HepG2 (cell line): ENCODE measurements at regions not wholly inside any gene's neighbourhood (a gene's known extent, or its start where the extent isn't known, plus 50 kb on each side); places are given as distances from the start of the nearest gene placed in this dataset.

Experiments used
- ARID4A ChIP-seq: sonication (generic); formaldehyde crosslinking; IDR thresholded peaks from 2 replicates; pipeline ENCODE4 v1.5.0; 2020; ENCODE audit warnings: mild to moderate bottlenecking, missing genetic modification reagents, borderline replicate concordance
- CBX5 ChIP-seq: sonication (generic); formaldehyde crosslinking; IDR thresholded peaks from 2 replicates; pipeline ENCODE4 v1.4.0; 2020; ENCODE audit warnings: missing genetic modification reagents, borderline replicate concordance
- CREB1 ChIP-seq, 2 experiments: fragments of 450-650 bp in 1 of 2; IDR thresholded peaks; 2 replicates each; pipeline ENCODE4 v1.6.1; 2016 to 2017; ENCODE audit warnings: control low read depth in 1 of 2, mild to moderate bottlenecking in 1 of 2, missing compliant biosample characterization in 1 of 2, missing genetic modification characterization in 1 of 2
- ETV6 ChIP-seq: sonication (generic); formaldehyde crosslinking; conservative IDR thresholded peaks from 2 replicates; pipeline ENCODE4 v1.4.0; 2020; ENCODE audit warnings: missing genetic modification reagents
- FLYWCH1 ChIP-seq: sonication (generic); formaldehyde crosslinking; IDR thresholded peaks from 2 replicates; pipeline ENCODE4 v1.8.1; 2023; ENCODE audit warnings: mild to moderate bottlenecking, missing genetic modification reagents
- FOXK2 ChIP-seq: fragments of 450-650 bp; IDR thresholded peaks from 2 replicates; pipeline ENCODE4 v1.6.1; 2016
- HMG20B ChIP-seq: conservative IDR thresholded peaks from 2 replicates; pipeline ENCODE4 v1.6.1; 2016; ENCODE audit warnings: missing genetic modification reagents, missing compliant biosample characterization
- HOXA9 ChIP-seq: sonication (generic); formaldehyde crosslinking; IDR thresholded peaks from 2 replicates; pipeline ENCODE4 v1.8.1; 2022; ENCODE audit warnings: missing genetic modification reagents, mild to moderate bottlenecking, moderate library complexity, borderline replicate concordance
- MIXL1 ChIP-seq: IDR thresholded peaks from 2 replicates; pipeline ENCODE4 v1.6.1; 2016
- RBFOX2 ChIP-seq: fragments of 200-400 bp; formaldehyde crosslinking; IDR thresholded peaks from 2 replicates; pipeline ENCODE4 v1.6.1; 2017; ENCODE audit warnings: low read depth, mild to moderate bottlenecking, low read length
- SAP130 ChIP-seq: IDR thresholded peaks from 2 replicates; pipeline ENCODE4 v1.6.1; 2016; ENCODE audit warnings: low read depth
- TEAD2 ChIP-seq: sonication (generic); formaldehyde crosslinking; IDR thresholded peaks from 2 replicates; pipeline ENCODE4 v1.9.0; 2021; ENCODE audit warnings: missing genetic modification reagents
- ZBTB7B ChIP-seq: sonication (generic); formaldehyde crosslinking; IDR thresholded peaks from 2 replicates; pipeline ENCODE4 v1.4.0; 2020; ENCODE audit warnings: missing genetic modification reagents
- ZHX1 ChIP-seq: sonication (generic); formaldehyde crosslinking; IDR thresholded peaks from 2 replicates; pipeline ENCODE4 v1.8.1; 2022; ENCODE audit warnings: low read depth, mild to moderate bottlenecking, missing genetic modification reagents
- ZNF17 ChIP-seq: sonication (generic); formaldehyde crosslinking; IDR thresholded peaks from 2 replicates; pipeline ENCODE4 v1.5.0; 2020; ENCODE audit warnings: mild to moderate bottlenecking, missing genetic modification reagents
- ZNF225 ChIP-seq: sonication (generic); formaldehyde crosslinking; IDR thresholded peaks from 2 replicates; pipeline ENCODE4 v1.4.0; 2020; ENCODE audit warnings: mild to moderate bottlenecking, missing genetic modification reagents
- ZNF3 ChIP-seq: IDR thresholded peaks from 2 replicates; pipeline ENCODE4 v1.7.0; 2017; ENCODE audit warnings: inconsistent platforms
- ZNF343 ChIP-seq: sonication (generic); formaldehyde crosslinking; IDR thresholded peaks from 2 replicates; pipeline ENCODE4 v1.4.0; 2020; ENCODE audit warnings: mild to moderate bottlenecking, missing genetic modification reagents
- ZNF367 ChIP-seq: sonication (generic); formaldehyde crosslinking; IDR thresholded peaks from 2 replicates; pipeline ENCODE4 v1.4.0; 2020; ENCODE audit warnings: missing genetic modification reagents, borderline replicate concordance
- ZNF446 ChIP-seq: sonication (generic); formaldehyde crosslinking; IDR thresholded peaks from 2 replicates; pipeline ENCODE4 v1.5.0; 2020; ENCODE audit warnings: mild to moderate bottlenecking, missing genetic modification reagents
- ZSCAN5A ChIP-seq: sonication (generic); formaldehyde crosslinking; IDR thresholded peaks from 2 replicates; pipeline ENCODE4 v1.8.0; 2022; ENCODE audit warnings: mild to moderate bottlenecking, missing genetic modification reagents, borderline replicate concordance

- TF ChIP-seq ZSCAN5A (CRISPR knock-in tag) (peak; percentile 25; the same call in 1 of the 2 replicates), MIXL1 (peak; percentile 82; the same call in 1 of the 2 replicates), ETV6 (peak; percentile 38), ARID4A (CRISPR knock-in tag) (peak; percentile 71; the same call in 1 of the 2 replicates), FOXK2 (peak; percentile 95), ZNF225 (CRISPR knock-in tag) (no peak), CBX5 (CRISPR knock-in tag) (peak; percentile 87; the same call in 1 of the 2 replicates), HMG20B (CRISPR knock-in tag) (peak; percentile 88), ZHX1 (peak; percentile 84), ZNF343 (CRISPR knock-in tag) (no peak), CREB1 (IDR thresholded peaks at IDR 0.05) (0 out of 2 replicates have a peak, but pooled peaks have one; percentile 50), CREB1 (CRISPR knock-in tag; IDR thresholded peaks at IDR 0.05) (peak; percentile 78), ZNF3 (CRISPR knock-in tag) (no peak), TEAD2 (no peak), FLYWCH1 (CRISPR knock-in tag) (no peak), ZNF446 (CRISPR knock-in tag) (no peak), ZBTB7B (CRISPR knock-in tag) (peak; percentile 99), ZNF367 (no peak), ZNF17 (CRISPR knock-in tag) (no peak), SAP130 (CRISPR knock-in tag) (peak; percentile 85), RBFOX2 (peak; percentile 41; the same call in 1 of the 2 replicates), HOXA9 (CRISPR knock-in tag) (no peak)
Observed at GRCh38 chr14:61102549-61103466, 121.8 kb downstream of the SLC38A6 start (continued).
